22Rv1 (cell line): ENCODE measurements at regions not wholly inside any gene's neighbourhood (a gene's known extent, or its start where the extent isn't known, plus 50 kb on each side); places are given as distances from the start of the nearest gene placed in this dataset.

Experiments used
- CTCF ChIP-seq: fragments of 450-650 bp; IDR thresholded peaks from 2 replicates; pipeline ENCODE4 v1.5.1; 2017; ENCODE audit warnings: mild to moderate bottlenecking
- ZFX ChIP-seq: fragments of 450-650 bp; IDR thresholded peaks from 2 replicates; pipeline ENCODE4 v1.6.1; 2017; ENCODE audit warnings: antibody characterized with exemption, borderline replicate concordance

GRCh38 chr18:27404855-27405254 lies 219.7 kb upstream of the CHST9 start:
- TF ChIP-seq ZFX (no peak), CTCF (no peak)
